HFFc6 (cell line): ENCODE measurements at regions not wholly inside any gene's neighbourhood (a gene's known extent, or its start where the extent isn't known, plus 50 kb on each side); places are given as distances from the start of the nearest gene placed in this dataset.

Experiments
- DNase-seq: peaks from one replicate; pipeline ENCODE4 v3.0.0-alpha.2; 2018
- H3K27ac Mint-ChIP-seq: 2 replicates; pipeline ENCODE4 v1.8.0; 2020; ENCODE audit warnings: mild to moderate bottlenecking, mixed read lengths
- H3K27me3 Mint-ChIP-seq: 2 replicates; pipeline ENCODE4 v1.8.0; 2021; ENCODE audit warnings: mild to moderate bottlenecking, moderate library complexity, mixed read lengths; ENCODE audit not compliant: insufficient read depth
- H3K36me3 Mint-ChIP-seq: 2 replicates; pipeline ENCODE4 v1.8.0; 2021; ENCODE audit warnings: low read depth, mixed read lengths
- H3K4me1 Mint-ChIP-seq: 2 replicates; pipeline ENCODE4 v1.8.0; 2020; ENCODE audit warnings: low read depth, mixed read lengths
- H3K4me3 Mint-ChIP-seq: 2 replicates; pipeline ENCODE4 v1.8.0; 2020; ENCODE audit warnings: mild to moderate bottlenecking, moderate library complexity, mixed read lengths
- H3K9me3 Mint-ChIP-seq: 2 replicates; pipeline ENCODE4 v1.8.0; 2020; ENCODE audit warnings: mild to moderate bottlenecking, mixed read lengths
- CTCF ChIP-seq: fragments of 200-600 bp; sonication (generic); IDR thresholded peaks from 2 replicates; pipeline ENCODE4 v1.5.0; 2021; ENCODE audit warnings: antibody characterized with exemption, mild to moderate bottlenecking

DNA sequence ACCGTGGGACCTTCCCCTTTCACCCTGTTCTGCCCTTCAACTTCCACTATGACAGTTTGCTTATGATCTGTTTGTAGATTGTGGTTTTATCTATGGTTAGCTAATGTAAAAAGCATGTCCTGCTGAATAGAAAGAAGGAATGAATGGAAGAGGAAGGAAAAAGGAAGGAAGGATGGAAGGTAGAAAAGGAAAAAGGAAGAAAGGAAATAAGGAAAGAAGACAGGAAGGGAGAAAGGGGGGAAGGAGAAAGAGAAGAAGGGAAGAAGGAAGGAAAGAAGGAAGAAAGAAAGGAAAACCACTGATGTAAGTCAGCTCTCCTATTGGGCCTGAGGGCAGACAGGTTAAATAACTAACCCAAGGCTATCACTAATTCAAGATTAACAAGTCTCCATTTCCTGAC is 319.1 kb upstream of the KLF3 start:
- TF ChIP-seq CTCF = no peak
- H3K4me1 Mint-ChIP-seq = no peaks in the 10 kb centered on the region
- no peaks in the 10 kb centered on the region for H3K9me3 Mint-ChIP-seq
- no peak overlapping the region for H3K27ac Mint-ChIP-seq
- H3K27me3 Mint-ChIP-seq = peaks cover 2% of the 10 kb centered on the region
- no peak overlapping the region for H3K4me3 Mint-ChIP-seq
- DNase-seq = no peak
- H3K36me3 Mint-ChIP-seq = no peaks in the 10 kb centered on the region

DNA sequence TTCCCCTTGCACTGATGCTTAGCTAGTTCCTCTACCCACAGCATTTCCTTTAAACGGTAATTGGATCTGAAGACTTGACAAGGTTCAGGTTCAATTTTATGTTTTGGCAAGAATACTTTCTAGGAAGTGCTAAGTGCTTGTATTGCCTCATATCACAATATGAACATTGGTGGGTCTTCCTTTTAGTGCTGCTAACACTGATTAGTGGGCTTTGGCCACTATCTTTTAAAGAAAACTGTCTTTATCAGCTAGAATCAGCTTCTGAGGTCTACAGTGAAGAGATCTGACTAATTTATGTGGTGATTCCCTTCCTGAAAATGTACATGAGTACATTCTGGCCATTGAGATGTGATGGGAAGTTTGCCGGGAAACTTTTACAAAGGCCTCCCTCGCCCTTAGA is 316.7 kb upstream of the KLF3 start:
- H3K27ac Mint-ChIP-seq = no peak overlapping the region
- H3K4me3 Mint-ChIP-seq = no peak overlapping the region
- H3K36me3 Mint-ChIP-seq = no peaks in the 10 kb centered on the region
- peaks cover 4% of the 10 kb centered on the region for H3K27me3 Mint-ChIP-seq
- TF ChIP-seq CTCF = no peak
- no peaks in the 10 kb centered on the region for H3K9me3 Mint-ChIP-seq
- no peak for DNase-seq
- H3K4me1 Mint-ChIP-seq = no peaks in the 10 kb centered on the region

- Mint-ChIP-seq H3K36me3 (no peaks in the 10 kb centered on the region), H3K4me3 (no peak overlapping the region), H3K27ac (no peak overlapping the region), H3K27me3 (peaks cover 11% of the 10 kb centered on the region), H3K4me1 (no peaks in the 10 kb centered on the region), H3K9me3 (no peaks in the 10 kb centered on the region)
- no peak for DNase-seq
- TF ChIP-seq CTCF = no peak
Observed at GRCh38 chr4:38354421-38354820, 309.6 kb upstream of the KLF3 start.

DNA sequence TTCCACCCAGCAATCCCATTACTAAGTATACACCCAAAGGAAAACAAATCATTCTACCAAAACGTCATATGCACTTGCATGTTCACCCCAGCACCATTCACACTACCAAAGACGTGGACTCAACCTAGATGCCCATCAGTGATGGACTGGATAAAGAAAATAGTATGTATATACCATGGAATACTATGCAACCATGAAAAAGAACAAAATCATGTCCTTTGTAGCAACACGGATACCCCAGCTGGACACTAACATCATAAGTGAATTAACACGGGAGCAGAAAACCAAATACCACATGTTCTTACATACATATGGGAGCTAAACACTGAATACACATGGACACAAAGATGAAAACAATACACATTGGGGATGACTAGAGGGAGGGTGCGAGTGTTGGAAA is 309.1 kb upstream of the KLF3 start:
- no peak for DNase-seq
- Mint-ChIP-seq H3K4me1 (no peaks in the 10 kb centered on the region), H3K27ac (no peak overlapping the region), H3K36me3 (no peaks in the 10 kb centered on the region), H3K4me3 (no peak overlapping the region), H3K27me3 (peaks cover 14% of the 10 kb centered on the region), H3K9me3 (no peaks in the 10 kb centered on the region)
- no peak for TF ChIP-seq CTCF

GRCh38 chr4:38356686-38357085 is 307.3 kb upstream of the KLF3 start:
- DNase-seq = no peak
- H3K36me3 Mint-ChIP-seq = no peaks in the 10 kb centered on the region
- H3K4me1 Mint-ChIP-seq = no peaks in the 10 kb centered on the region
- H3K27me3 Mint-ChIP-seq = peaks cover 20% of the 10 kb centered on the region
- H3K27ac Mint-ChIP-seq = no peak overlapping the region
- no peak for TF ChIP-seq CTCF
- H3K9me3 Mint-ChIP-seq = no peaks in the 10 kb centered on the region
- H3K4me3 Mint-ChIP-seq = no peak overlapping the region

DNA sequence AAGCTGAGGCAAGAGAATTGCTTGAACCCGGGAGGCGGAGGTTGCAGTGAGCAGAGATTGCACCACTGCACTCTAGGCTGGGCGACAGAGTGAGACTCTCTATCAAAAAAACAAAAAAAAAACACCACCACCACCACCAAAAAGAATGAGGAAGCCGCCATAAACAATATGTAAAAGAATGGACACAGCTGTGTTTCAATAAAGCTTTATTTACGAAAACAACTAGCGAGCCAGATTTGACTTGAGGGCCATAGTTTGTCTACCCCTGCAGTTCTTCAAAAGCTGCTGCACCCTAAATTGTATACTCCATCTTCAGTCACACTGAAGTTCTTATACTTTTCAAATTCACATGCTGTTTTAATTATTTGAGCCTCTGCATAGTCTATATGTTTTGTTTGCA is 306.5 kb upstream of the KLF3 start:
- DNase-seq = no peak
- no peak overlapping the region for H3K4me3 Mint-ChIP-seq
- no peak for TF ChIP-seq CTCF
- H3K36me3 Mint-ChIP-seq = no peaks in the 10 kb centered on the region
- no peak overlapping the region for H3K27ac Mint-ChIP-seq
- no peaks in the 10 kb centered on the region for H3K9me3 Mint-ChIP-seq
- peaks cover 19% of the 10 kb centered on the region for H3K27me3 Mint-ChIP-seq
- H3K4me1 Mint-ChIP-seq = no peaks in the 10 kb centered on the region
